ENCODE measurements at regions not wholly inside any gene's neighbourhood (a gene's known extent, or its start where the extent isn't known, plus 50 kb on each side); places are given as distances from the start of the nearest gene placed in this dataset.

GRCh38 chr3:28081533-28081947 lies 159.9 kb upstream of the CMC1 start:
- no peak for TF ChIP-seq CEBPB (IDR thresholded peaks at IDR 0.05; ENCODE audit: low read depth)
- TF ChIP-seq MAX (IDR thresholded peaks at IDR 0.05): no peak
